ENCODE measurements at regions not wholly inside any gene's neighbourhood (a gene's known extent, or its start where the extent isn't known, plus 50 kb on each side); places are given as distances from the start of the nearest gene placed in this dataset.

DNA sequence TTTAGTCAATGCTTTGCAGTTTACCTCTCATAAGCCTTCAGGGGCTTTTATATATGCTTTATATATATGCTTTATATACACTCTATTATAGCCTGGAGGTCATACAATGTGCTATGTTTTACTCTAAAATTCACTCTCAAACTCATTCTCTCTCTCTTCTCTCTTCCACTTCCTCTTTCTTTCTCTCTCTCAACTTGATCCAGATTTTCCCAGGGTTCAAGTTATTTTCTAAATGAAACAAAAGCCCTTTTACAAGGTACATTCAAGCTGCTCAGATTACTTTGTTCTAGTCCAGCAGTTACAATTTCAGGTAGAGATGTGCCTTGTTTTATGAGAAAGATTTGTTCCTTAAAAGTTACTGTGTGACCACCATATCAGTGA, 79.6 kb upstream of the ACP3 start:
- Histone ChIP-seq H3K4me1 (ENCODE audit: control insufficient read depth, extremely low read depth, insufficient read depth, low read length) (no peaks in the 10 kb centered on the region), H3K9ac (ENCODE audit: control insufficient read depth, extremely low read depth, insufficient read depth, low read length) (no peak overlapping the region), H3K9me1 (ENCODE audit: control insufficient read depth, extremely low read depth, insufficient read depth, low read length) (no peaks in the 10 kb centered on the region), H4K20me1 (ENCODE audit: control insufficient read depth, extremely low read depth, insufficient read depth, low read length) (no peaks in the 10 kb centered on the region), H3K79me2 (ENCODE audit: control insufficient read depth, insufficient read depth, low read length) (no peaks in the 10 kb centered on the region), H2AFZ (ENCODE audit: control insufficient read depth, low read length) (no peak overlapping the region), H3K9me3 (ENCODE audit: control insufficient read depth, low read depth, low read length) (no peaks in the 10 kb centered on the region), H3K36me3 (ENCODE audit: control insufficient read depth in 2 of 2, extremely low read depth in 1 of 2, insufficient read depth in 2 of 2, low read length in 2 of 2) (no peaks in the 10 kb centered on the region), H3K4me2 (ENCODE audit: control insufficient read depth, extremely low read depth, insufficient read depth, low read depth, low read length) (no peak overlapping the region), H3K4me3 (ENCODE audit: control insufficient read depth in 2 of 3, extremely low read depth in 1 of 3, insufficient read depth in 2 of 3, low read depth in 1 of 3, low read length in 3 of 3) (no peak overlapping the region), H3K27ac (ENCODE audit: control insufficient read depth, insufficient read depth, low read length) (no peak overlapping the region), H3K27me3 (ENCODE audit: control insufficient read depth, extremely low read depth, insufficient read depth, low read length) (peaks cover 4% of the 10 kb centered on the region)
- dilution Hi-C loops (cut with MboI; ENCODE audit: extremely low pct_ligation_motif_present, low sequenced_read_pairs) = no loop called here
- FAIRE-seq = no peak
- TF ChIP-seq, protein P1, sequence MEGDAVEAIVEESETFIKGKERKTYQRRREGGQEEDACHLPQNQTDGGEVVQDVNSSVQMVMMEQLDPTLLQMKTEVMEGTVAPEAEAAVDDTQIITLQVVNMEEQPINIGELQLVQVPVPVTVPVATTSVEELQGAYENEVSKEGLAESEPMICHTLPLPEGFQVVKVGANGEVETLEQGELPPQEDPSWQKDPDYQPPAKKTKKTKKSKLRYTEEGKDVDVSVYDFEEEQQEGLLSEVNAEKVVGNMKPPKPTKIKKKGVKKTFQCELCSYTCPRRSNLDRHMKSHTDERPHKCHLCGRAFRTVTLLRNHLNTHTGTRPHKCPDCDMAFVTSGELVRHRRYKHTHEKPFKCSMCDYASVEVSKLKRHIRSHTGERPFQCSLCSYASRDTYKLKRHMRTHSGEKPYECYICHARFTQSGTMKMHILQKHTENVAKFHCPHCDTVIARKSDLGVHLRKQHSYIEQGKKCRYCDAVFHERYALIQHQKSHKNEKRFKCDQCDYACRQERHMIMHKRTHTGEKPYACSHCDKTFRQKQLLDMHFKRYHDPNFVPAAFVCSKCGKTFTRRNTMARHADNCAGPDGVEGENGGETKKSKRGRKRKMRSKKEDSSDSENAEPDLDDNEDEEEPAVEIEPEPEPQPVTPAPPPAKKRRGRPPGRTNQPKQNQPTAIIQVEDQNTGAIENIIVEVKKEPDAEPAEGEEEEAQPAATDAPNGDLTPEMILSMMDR (optimal IDR thresholded peaks at IDR 0.05 in 1 of 3, IDR thresholded peaks at IDR 0.05 in 1 of 3, conservative IDR thresholded peaks at IDR 0.05 in 1 of 3; ENCODE audit: extremely low read depth in 1 of 3, insufficient read depth in 2 of 3, low read length in 3 of 3) = no peak
- TF ChIP-seq EZH2 (IDR thresholded peaks at IDR 0.05; ENCODE audit: low read length) = no peak
- no peak for DNase-seq (ENCODE audit: low read depth, low spot score)

DNA sequence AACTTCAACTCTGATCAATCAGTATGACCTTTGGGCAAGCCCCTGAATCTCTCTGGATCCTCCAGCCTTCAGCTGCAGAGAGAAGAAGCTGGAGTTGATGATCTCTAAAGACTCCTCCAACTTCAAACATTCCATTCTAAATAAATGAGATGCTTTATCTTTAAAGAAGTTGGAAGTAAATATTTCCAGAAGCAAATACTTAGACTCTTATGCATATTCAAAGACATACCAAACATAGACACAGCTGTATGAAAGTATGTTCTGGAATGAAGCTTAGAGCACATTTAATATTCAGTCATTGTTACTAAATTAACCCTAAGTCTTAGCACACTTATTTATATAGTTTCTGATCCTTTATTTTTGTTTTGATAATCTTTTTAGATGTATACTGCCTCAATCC, 77.6 kb upstream of the ACP3 start:
- Histone ChIP-seq H3K9me1 (ENCODE audit: control insufficient read depth, extremely low read depth, insufficient read depth, low read length) (no peaks in the 10 kb centered on the region), H2AFZ (ENCODE audit: control insufficient read depth, low read length) (no peak overlapping the region), H3K9me3 (ENCODE audit: control insufficient read depth, low read depth, low read length) (no peaks in the 10 kb centered on the region), H3K36me3 (ENCODE audit: control insufficient read depth in 2 of 2, extremely low read depth in 1 of 2, insufficient read depth in 2 of 2, low read length in 2 of 2) (no peaks in the 10 kb centered on the region), H4K20me1 (ENCODE audit: control insufficient read depth, extremely low read depth, insufficient read depth, low read length) (no peaks in the 10 kb centered on the region), H3K27ac (ENCODE audit: control insufficient read depth, insufficient read depth, low read length) (no peak overlapping the region), H3K27me3 (ENCODE audit: control insufficient read depth, extremely low read depth, insufficient read depth, low read length) (peaks cover 4% of the 10 kb centered on the region), H3K79me2 (ENCODE audit: control insufficient read depth, insufficient read depth, low read length) (no peaks in the 10 kb centered on the region), H3K4me2 (ENCODE audit: control insufficient read depth, extremely low read depth, insufficient read depth, low read depth, low read length) (no peak overlapping the region), H3K4me3 (ENCODE audit: control insufficient read depth in 2 of 3, extremely low read depth in 1 of 3, insufficient read depth in 2 of 3, low read depth in 1 of 3, low read length in 3 of 3) (no peak overlapping the region), H3K4me1 (ENCODE audit: control insufficient read depth, extremely low read depth, insufficient read depth, low read length) (no peaks in the 10 kb centered on the region), H3K9ac (ENCODE audit: control insufficient read depth, extremely low read depth, insufficient read depth, low read length) (no peak overlapping the region)
- TF ChIP-seq, protein P1 (optimal IDR thresholded peaks at IDR 0.05 in 1 of 3, IDR thresholded peaks at IDR 0.05 in 1 of 3, conservative IDR thresholded peaks at IDR 0.05 in 1 of 3; ENCODE audit: extremely low read depth in 1 of 3, insufficient read depth in 2 of 3, low read length in 3 of 3) = no peak
- TF ChIP-seq EZH2 (IDR thresholded peaks at IDR 0.05; ENCODE audit: low read length) = no peak
- no peak for DNase-seq (ENCODE audit: low read depth, low spot score)
- dilution Hi-C loops (cut with MboI; ENCODE audit: extremely low pct_ligation_motif_present, low sequenced_read_pairs) = no loop called here
- no peak for FAIRE-seq

Measured in keratinocyte (primary cell).